HG03469 (cell line): ENCODE measurements at regions not wholly inside any gene's neighbourhood (a gene's known extent, or its start where the extent isn't known, plus 50 kb on each side); places are given as distances from the start of the nearest gene placed in this dataset.
"Not testable (repeated sequence)": the region's sequence is repeated elsewhere in the genome, so short reads cannot be mapped to it uniquely, and the experiment has no call there.

ENCODE experiments used
- ATAC-seq: cut with Tn5 transposase; IDR thresholded peaks from one replicate; pipeline ENCODE4 v1.9.1; 2021; ENCODE audit warnings: mild to moderate bottlenecking, moderate library complexity, moderate number of reproducible peaks; ENCODE audit not compliant: unreplicated experiment

DNA sequence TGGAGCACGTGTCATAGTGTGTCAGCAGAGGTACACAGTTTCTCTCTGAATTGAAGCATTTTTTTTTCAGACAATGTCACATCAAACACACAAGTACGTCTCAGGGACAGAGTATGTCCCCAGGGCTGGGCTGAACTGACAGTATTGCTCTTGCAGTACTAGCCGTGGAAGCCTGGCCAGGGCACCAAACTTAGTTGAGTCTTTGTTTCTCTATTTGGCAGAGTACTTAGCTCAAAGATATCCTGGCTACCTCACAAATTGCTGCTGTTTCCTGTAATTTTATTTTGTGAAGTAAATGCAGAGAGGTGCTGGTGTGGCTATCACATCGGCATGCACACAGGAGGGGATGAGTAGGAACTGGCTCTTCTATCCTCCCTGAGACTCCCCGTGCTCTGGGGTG is 691.6 kb upstream of the HS6ST1 start:
- no peak for ATAC-seq

DNA sequence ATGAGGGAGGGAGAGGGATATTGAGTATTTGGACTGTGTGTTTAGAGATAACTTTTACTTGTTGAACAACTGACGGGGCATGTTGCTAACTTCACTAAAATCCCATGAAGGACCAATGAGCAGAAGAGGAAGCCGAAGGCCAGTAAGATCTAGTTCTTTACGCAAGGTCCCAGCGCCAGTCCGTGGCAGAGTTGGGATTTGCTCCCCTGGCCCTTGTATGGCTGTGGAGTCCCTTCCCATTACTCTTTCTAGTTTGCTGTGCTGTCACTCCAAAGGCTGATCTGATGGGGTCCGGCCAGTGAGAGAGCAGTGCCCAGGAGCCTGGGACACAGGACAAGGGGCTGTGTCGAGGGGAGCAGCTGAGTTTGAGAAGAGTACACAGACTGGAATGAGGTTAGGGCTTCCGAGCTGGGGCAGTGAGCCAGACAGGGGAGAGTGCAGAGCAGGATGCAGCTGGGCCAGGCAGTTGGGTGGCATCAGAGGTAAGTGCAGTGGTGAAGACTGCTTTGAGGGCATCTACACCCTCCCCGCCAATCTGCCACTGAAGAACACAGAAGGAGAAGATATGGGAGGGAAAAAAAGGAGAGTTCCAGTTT is 692.9 kb upstream of the HS6ST1 start:
- no peak for ATAC-seq

DNA sequence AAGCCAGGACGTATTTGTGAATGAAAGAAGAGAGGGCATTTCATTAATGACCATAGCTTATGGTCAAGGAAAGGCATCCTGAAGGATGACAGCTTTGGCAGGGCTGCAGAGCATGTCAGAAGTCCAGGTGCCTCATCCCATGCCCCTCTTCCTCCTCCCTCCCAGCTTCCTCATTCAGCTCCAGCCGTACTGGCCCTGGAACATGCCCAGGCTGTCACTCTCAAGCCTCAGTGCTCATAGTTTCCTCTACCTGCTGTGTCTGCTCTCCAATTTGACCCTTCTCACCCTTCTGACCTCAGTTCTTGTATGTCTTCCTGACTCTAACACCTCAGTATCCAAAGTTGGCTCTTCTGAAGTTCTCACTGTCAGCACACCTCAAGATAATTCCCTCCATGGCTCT is 695.8 kb upstream of the HS6ST1 start:
- no peak for ATAC-seq

DNA sequence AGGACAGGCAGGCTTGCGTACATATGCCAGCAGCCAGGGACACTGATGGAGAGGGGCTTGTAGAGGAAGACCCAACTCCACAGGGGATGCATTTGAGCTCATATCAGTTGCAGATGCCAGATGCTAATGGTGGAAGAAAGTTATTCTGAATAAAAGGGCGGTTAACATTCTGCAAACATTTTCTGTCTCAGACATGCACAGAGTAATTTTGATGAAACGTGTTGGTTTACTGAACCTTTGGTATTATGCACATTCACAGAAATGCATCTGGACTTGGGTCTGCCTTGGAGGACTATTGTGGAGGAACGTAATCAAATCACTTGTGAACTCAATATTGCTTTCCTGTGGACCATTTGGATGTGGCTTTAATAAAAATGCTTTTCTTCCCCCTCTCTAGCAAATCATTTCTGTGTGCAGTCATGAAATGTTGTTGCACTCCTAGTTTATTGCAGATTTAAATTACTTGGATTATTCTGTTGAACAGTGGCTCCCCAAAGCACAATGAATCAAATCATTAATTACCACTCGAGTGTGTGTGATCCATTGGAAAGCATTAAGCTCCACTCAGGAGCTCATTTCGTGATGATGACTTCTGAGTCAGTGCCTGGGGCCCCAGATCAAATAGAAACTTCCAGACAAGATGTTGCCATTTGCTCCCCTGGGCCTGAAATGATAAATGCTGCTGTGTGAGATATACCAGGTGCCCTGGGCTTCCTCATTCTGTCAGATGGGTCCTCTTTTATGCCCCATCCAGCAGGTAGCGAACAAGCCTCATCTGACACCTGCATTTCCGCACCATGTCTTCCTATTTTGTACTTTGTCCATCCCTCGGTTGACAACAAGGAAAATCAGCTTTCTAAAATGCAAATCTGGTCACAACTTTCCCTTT is 697.0 kb upstream of the HS6ST1 start:
- ATAC-seq: no peak

DNA sequence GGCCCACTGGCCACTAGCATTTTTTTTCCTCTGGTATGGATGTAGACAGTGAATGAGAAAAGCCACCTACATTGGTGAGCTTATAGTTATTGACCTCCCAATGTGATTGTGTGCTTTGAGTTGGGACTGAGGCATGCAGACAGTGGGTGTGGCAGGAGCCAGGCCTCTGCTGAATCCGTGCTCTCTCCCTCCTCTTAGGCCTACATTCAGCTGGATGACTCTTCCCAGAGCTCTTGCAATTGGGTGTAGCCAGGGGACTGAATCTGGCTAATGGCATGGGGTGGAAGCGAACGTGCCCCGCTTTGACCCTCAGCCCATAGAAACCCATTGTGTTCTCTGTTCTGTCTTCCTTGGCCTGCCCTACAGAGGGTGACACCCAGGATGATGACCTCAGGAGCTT is 698.3 kb upstream of the HS6ST1 start:
- ATAC-seq: no peak

DNA sequence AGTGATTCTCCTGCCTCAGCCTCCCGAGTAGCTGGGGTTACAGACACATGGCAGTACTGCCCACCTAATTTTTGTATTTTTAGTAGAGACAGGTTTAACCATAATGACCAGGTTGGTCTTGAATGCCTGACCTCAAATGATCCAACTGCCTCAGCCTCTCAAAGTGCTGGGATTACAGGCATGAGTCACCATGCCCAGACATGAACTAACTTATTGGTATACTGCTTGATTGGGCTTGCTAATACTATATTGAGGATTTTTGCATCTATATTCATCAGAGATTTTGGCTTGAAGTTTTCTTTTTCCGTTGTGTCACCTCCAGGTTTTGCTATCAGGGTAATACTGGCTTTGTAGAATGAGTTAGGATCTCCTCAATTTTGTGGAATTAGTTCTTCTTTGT is 706.1 kb upstream of the HS6ST1 start:
- no peak for ATAC-seq

DNA sequence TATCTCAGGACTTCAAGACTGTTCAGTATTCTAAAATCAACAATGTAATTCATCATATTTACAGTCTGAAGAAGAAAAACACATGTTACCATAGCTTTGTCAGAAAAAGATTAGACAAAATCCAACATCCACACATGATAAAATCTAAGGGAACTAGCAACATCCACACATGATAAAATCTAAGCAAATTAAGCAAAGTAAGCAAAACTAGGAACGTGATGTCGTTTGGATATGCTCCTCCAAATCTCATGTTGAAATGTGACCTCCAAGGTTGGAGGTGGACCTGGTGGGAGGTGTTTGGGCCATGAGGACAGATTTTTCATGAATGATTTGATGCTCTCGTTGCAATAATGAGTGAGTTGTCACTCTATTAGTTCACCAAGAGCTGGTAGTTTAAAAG is 717.3 kb upstream of the HS6ST1 start:
- ATAC-seq: no peak

DNA sequence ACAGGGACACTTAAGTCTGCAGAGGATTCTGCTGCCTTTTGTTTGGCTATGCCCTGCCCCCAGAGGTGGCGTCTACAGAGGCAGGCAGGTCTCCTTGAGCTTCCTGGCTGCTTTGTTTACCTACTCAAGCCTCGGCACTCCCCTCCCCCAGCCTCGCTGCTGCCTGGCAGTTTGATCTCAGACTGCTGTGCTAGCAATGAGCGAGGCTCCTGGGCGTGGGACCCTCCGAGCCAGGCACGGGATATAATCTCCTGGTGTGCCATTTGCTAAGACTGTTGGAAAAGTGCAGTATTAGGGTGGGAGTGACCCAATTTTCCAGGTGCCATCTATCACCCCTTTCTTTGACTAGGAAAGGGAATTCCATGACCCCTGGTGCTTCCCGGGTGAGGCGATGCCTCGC is 725.0 kb upstream of the HS6ST1 start:
- ATAC-seq: not testable (repeated sequence)

DNA sequence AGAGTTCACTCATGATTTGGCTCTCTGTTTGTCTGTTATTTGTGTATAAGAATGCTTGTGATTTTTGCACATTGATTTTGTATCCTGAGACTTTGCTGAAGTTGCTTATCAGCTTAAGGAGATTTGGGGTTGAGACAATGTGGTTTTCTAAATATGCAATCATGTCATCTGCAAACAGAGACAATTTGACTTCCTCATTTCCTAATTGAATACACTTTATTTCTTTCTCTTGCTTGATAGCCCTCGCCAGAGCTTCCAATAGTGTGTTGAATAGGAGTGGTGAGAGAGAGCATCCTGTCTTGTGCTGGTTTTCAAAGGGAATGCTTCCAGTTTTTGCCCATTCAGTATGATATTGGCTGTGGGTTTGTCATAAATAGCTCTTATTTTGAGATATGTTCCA is 727.8 kb upstream of the HS6ST1 start:
- not testable (repeated sequence) for ATAC-seq

DNA sequence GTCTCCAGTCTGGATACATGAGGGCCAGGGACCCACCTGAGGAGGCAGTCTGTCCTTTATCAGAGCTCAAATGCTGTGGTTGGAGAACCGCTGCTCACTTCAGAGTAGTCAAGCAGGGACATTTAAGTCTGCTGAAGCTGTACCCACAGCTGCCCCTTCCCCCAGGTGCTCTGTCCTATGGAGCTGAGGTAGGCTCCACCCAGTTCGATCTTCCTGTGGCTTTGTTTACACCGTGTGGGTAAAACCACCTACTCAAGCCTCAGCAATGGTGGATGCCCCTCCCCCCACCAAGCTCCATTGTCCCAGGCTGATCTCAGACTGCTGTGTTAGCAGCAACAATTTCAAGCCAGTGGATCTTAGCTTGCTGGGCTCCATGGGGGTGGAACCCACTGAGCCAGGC is 731.4 kb upstream of the HS6ST1 start:
- no peak for ATAC-seq

DNA sequence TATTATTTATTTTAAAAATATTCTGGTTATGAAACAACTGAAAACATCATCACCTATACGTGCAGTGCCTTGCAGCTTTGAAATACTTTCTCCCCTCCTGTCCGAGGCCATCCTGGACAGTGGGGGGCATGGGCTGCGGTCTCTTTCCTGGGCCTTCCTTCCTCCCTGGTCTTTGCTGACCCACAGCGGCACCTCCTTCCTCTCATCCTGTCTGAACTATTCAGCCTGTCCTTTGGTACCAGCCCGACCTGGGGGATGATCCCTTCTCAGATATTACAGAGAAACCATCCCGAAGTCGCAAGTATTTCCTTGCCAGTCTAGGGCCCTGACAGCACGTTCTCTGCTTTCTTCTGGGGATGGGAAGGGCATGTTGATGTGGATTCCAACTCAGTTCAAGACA is 736.6 kb upstream of the HS6ST1 start:
- no peak for ATAC-seq

DNA sequence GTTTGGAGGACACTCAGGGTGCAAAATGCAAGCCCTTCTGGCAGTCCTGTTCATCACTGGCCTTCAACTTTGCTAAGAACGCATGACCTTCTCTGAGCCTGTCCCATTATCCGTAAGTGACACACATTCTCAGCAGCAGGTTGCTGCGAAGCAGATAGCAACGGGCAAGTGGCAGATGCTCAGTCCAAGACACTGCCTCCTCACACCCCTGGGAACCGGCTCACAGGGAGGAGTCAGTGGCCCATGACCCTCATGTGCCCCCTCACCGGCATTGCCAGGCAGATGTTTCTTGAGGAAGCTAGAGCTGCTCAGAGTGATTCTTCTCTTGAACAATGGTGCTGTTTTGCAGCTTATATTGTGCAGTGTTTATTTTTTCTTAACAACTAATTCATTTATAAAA is 737.2 kb upstream of the HS6ST1 start:
- no peak for ATAC-seq

DNA sequence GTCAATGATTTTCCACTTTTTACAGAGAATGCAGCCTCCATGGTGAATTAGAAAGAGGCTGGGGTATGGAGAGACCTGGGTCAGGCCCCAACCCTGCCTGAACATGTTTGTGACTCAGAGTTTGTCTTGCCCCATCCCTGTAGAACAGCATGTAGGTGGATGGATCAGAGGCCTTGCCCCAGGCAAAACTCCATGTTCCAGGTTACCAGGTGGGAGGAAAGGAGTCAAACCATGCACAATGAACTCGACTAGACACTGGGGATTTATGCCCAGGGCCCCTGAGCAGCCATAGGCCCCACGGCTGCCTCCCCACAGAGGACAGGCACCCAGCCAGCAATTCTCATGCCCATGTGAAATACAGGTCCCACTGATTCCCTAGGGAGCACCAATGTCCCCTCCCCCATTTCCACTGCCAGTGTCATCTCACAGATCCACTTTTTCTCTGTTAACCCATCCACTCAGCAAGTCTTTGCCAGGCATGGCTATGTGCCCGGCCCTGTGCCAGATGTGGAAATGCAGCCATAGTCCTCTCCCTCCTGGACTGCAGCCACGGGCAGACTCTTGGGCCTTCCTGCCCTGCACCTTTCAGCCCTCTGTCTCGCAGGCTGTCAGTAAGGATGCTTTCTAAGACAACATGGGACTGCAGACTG is 737.8 kb upstream of the HS6ST1 start:
- ATAC-seq: no peak

DNA sequence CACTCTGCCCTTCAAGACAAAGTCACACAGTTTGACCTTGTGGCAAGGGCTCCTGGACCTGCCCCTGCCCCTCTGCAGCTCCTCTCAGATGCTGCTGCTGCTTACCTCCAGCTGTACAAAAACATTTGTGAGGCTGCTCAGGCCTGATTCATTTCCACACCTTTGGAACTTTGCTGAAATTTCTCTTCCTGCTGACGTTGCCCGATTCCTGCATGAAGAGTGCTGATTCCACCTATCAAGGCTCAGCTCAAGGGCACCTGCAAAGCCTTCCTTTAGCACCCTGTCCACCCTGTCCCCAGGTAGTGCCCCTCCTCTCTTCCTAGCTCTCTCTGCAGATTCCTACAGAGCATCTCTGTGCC is 738.3 kb upstream of the HS6ST1 start:
- ATAC-seq: no peak

DNA sequence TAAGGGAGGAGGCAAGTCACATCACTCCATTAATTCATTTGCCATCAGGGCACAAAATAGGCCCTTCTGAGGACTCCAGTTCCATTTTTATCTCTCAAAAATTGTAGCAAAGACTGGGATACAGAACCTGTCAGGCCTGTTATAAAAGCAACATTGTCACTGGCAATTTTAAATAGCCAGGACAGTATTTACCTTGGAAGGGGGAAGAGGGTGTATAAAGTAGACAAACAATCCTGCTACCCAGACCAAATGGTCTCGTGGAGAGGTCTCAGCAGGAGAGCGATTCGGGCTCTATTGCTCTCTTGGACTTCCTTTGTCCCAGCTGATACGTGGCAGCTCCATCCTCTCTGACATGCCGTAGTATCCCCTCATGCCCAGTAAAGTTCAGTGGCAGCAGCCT is 740.3 kb upstream of the HS6ST1 start:
- no peak for ATAC-seq

DNA sequence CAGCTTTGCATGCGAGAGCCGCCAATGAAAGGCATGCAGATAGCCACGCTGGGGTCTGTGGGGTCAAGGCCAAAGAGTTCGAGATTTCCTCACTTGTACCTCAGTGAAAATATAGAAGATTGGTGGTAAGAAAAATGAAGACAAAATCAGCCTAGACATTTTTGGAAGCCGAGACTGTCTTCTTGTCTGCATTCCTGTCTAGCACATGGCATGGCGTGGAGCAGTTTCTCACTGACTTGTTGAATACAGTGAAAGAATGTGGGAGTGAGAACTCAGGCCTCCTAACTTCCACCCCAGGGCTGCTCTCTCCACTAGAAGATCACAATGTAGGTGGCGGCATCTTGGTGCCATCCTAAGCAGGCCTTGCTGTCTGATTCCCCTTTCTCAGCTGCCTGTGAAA is 740.8 kb upstream of the HS6ST1 start:
- ATAC-seq: no peak

DNA sequence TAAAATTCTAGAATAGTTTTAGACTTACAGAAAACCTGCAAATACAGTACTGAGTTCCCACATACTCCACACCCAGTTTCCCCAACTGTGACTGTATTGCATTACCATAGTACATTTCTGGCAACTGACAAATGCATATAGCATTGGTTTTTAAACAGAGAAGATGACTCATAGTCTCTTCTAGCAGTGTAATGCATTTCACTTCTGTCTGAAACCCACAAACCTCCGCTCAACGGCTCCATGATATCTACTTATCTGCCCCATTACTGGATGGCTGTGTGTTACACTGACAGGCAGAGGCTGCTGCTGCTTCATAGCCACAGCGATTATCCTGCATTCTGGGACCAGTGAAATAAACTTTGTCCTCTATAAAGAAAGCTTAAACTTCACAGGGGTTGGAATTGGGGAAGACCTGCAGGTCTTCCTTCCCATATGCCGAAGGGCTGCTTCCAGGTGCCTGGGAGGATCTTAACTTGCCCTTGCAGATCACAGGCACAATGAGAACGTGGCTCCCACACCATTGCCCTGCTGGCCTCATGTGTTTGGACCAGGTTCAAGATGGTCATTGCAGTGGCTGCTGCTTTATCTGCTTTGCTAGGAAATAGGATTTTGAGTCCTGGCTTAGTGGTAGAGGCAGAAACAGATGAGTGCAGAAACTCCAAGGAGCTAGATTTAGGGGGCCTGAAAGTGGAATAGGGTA is 742.6 kb upstream of the HS6ST1 start:
- peak; percentile 77 for ATAC-seq

DNA sequence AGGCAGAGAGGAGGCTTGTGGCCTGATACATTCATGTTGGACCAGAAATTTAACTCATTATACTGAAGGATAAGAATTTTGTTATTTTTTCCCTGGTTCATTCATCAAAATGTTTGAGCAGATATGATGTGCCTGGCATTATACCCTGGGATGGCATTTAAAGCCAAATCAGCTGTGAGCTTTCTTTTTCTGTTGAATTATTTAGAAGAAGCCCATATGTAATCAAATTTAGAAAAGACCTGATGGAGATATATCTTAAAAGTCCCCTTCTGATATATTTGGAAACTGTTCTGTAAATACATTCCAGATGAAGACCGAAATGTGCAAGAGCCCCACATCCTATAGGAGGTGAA is 743.1 kb upstream of the HS6ST1 start:
- ATAC-seq: no peak

DNA sequence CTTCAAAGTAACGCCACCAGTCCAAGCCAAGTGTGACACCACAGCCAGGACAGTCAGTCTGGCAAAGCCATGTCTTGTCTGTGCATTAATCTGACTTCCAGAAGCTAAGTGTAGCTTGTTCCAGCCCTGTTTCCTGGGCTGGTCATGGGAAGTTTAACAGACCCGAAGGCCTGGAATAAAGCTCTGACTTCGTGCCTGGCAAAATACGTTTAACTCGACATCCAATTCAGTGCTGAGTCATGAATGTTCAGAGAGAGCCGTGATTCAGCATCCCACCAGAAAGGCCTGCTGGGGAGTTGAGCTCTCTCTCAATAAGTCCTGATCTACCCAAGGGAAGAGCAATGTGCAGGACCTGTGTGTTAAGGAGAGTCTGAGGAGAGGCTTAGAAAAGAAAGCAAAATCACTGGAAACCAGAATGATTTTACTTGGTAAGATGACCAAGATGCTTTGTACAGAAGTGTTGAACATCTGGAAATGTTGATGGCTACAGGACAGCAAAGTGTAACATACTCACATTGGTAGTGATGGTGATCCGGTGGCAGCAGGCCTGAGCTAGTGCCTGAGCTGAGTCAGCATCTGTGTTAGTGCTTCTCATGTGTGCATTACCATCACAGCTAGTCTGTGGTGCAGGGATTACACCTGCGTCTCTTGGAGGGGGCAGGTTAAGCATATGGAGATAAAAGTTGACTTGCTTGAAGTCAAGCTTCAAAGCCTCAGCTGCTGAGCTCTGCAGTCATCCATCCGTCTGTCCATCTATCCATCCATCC is 743.7 kb upstream of the HS6ST1 start:
- ATAC-seq: no peak

DNA sequence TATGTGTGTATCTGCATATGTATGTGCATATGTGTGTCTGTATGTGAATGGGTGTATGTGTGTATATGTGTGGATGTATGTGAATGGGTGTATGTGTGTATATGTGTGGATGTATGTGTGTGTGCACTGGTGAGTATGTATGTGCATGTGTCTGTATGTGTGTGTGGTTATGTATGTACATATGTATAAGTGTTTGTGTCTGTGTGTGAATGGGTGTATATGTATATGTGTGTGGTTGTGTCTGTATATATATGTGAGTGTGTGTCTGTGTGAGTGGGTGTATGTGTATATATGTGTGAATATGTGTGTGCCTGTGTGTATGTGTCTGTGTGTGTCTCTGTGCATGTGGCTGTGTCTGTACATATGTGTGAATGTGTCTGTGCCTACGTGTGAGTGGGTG is 748.4 kb upstream of the HS6ST1 start:
- no peak for ATAC-seq

DNA sequence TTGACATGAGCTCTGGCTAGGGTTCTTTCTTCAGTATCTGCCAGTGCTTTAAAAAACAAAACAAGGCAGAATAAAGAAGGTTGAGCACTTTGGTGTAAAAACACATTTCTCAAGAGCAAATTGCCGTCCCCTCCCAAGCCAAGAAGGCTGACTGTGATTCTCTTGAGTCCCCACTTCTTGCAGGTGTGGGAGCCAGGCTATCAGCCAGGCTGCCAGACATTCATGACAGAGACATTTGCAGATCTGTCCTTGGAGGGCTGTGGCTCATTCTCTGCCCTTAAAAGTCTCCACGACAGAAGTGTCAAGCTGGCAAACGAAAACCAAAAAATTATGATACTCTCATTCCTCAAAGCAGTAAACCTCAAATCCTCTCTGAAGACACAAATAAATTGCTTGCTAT is 749.3 kb upstream of the HS6ST1 start:
- ATAC-seq: no peak
